HG02970 (cell line): ENCODE measurements at regions not wholly inside any gene's neighbourhood (a gene's known extent, or its start where the extent isn't known, plus 50 kb on each side); places are given as distances from the start of the nearest gene placed in this dataset.
"Not testable (repeated sequence)": the region's sequence is repeated elsewhere in the genome, so short reads cannot be mapped to it uniquely, and the experiment has no call there.

Experiments
- ATAC-seq: cut with Tn5 transposase; IDR thresholded peaks from one replicate; pipeline ENCODE4 v1.9.1; 2021; ENCODE audit warnings: mild to moderate bottlenecking, moderate library complexity, moderate number of reproducible peaks; ENCODE audit not compliant: unreplicated experiment, low FRiP score

GRCh38 chr12:89781156-89781555 lies 72.5 kb upstream of the ATP2B1 start:
- ATAC-seq, result no peak

- ATAC-seq, result no peak
Observed at GRCh38 chr12:89779090-89779489, 70.5 kb upstream of the ATP2B1 start.

GRCh38 chr12:89777733-89778379 lies 69.2 kb upstream of the ATP2B1 start:
- ATAC-seq, result no peak

GRCh38 chr12:89775986-89776365 lies 67.3 kb upstream of the ATP2B1 start:
- ATAC-seq, result no peak

GRCh38 chr12:89775063-89775985 lies 66.7 kb upstream of the ATP2B1 start:
- no peak for ATAC-seq

- no peak for ATAC-seq
Observed at GRCh38 chr12:89774645-89775044, 66.0 kb upstream of the ATP2B1 start.

GRCh38 chr12:89770391-89770790 lies 61.8 kb upstream of the ATP2B1 start:
- no peak for ATAC-seq

GRCh38 chr12:89769483-89769818 lies 60.8 kb upstream of the ATP2B1 start:
- no peak for ATAC-seq

GRCh38 chr12:89768586-89769482 lies 60.2 kb upstream of the ATP2B1 start:
- no peak for ATAC-seq

- ATAC-seq, result no peak
Observed at GRCh38 chr12:89765959-89766824, 57.6 kb upstream of the ATP2B1 start.

GRCh38 chr12:89764164-89764563 lies 55.5 kb upstream of the ATP2B1 start:
- not testable (repeated sequence) for ATAC-seq

GRCh38 chr12:89762498-89763170 lies 54.0 kb upstream of the ATP2B1 start:
- ATAC-seq, result no peak

GRCh38 chr12:89760783-89761182 lies 52.1 kb upstream of the ATP2B1 start:
- no peak for ATAC-seq
